Vagina (tissue), 2 donors: ENCODE measurements at regions not wholly inside any gene's neighbourhood (a gene's known extent, or its start where the extent isn't known, plus 50 kb on each side); places are given as distances from the start of the nearest gene placed in this dataset.

Source experiments
- DNase-seq, 2 donors: peaks; one replicate each; pipeline ENCODE4 v3.0.0-alpha.2; 2017; ENCODE audit errors: extremely low spot score in 2 of 2
- H3K27ac ChIP-seq: fragments of 200-600 bp; sonication (generic); one replicate; pipeline ENCODE4 v1.5.1; 2019
- H3K27me3 ChIP-seq: fragments of 200-600 bp; sonication (generic); one replicate; pipeline ENCODE4 v1.5.1; 2019
- H3K36me3 ChIP-seq, 2 donors: fragments of 200-600 bp; sonication (generic); one replicate each; pipeline ENCODE4 v1.5.1; 2017 to 2019
- H3K4me1 ChIP-seq: fragments of 200-600 bp; sonication (generic); one replicate; pipeline ENCODE4 v1.5.1; 2019
- H3K4me3 ChIP-seq, 2 donors: fragments of 200-600 bp; sonication (generic); 1 replicate in 1 of 2; 2 replicates in 1 of 2; pipeline ENCODE4 v1.5.1; 2016 to 2019
- H3K9me3 ChIP-seq: fragments of 200-600 bp; sonication (generic); one replicate; pipeline ENCODE4 v1.5.1; 2019
- CTCF ChIP-seq, 3 experiments: fragments of 450-650 bp in 2 of 3; fragments of 200-600 bp in 1 of 3; sonication (generic) in 1 of 3; IDR thresholded peaks; one replicate each; pipeline ENCODE4 v1.5.1; 2017 to 2019; ENCODE audit warnings: antibody characterized with exemption in 3 of 3, mild to moderate bottlenecking in 2 of 3, moderate library complexity in 2 of 3
- POLR2A ChIP-seq, 2 donors: fragments of 450-650 bp; IDR thresholded peaks; one replicate each; pipeline ENCODE4 v1.6.1; 2017; ENCODE audit warnings: antibody characterized with exemption in 2 of 2, mild to moderate bottlenecking in 2 of 2, moderate library complexity in 2 of 2
- POLR2AphosphoS5 ChIP-seq, 2 donors: sonication (generic); formaldehyde crosslinking; IDR thresholded peaks; one replicate each; pipeline ENCODE4 v1.9.0; 2017; ENCODE audit warnings: antibody characterized with exemption in 2 of 2, mild to moderate bottlenecking in 2 of 2, low read depth in 1 of 2; ENCODE audit not compliant: insufficient read depth in 1 of 2
- intact Hi-C: fragments of 100-400 bp; cut with DNase I; formaldehyde crosslinking; loops from one replicate; pipeline ENCODE4 v1.15.1; 2023

GRCh38 chr5:54795777-54796176 lies 189.6 kb downstream of the ESM1 start:
- no peak for TF ChIP-seq POLR2AphosphoS5 (IDR thresholded peaks at IDR 0.05; ENCODE audit: insufficient read depth in 1 of 2, low read depth in 1 of 2)
- TF ChIP-seq POLR2A (IDR thresholded peaks at IDR 0.05): no peak
- TF ChIP-seq CTCF (IDR thresholded peaks at IDR 0.05): no peak
- Histone ChIP-seq H3K9me3 (no peaks in the 10 kb centered on the region), H3K27me3 (no peaks in the 10 kb centered on the region), H3K27ac (no peak overlapping the region), H3K4me3 (no peak overlapping the region), H3K36me3 (no peaks in the 10 kb centered on the region), H3K4me1 (peaks cover 4% of the 10 kb centered on the region)
- intact Hi-C loops: no loop called here
- DNase-seq: no peak

DNA sequence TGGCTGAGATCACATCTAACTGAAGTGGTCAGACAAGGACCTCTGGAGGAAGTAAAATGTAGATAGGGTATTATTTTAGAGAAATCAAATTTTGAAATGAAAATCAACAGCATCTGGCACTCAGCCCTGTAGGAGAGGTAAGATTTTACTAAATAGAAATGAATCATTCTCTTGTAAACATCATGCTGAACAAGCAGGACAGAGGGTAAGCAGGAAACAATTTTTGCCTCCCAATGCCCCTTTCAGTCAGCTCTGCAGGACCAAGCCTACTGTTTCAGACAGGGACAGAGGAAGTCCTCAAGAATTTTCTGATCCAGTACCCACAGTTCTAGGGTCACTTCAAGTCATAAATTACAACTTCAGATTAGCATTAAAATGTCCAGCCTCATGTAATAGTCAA lies 190.1 kb downstream of the ESM1 start:
- Histone ChIP-seq H3K4me3 (no peak overlapping the region), H3K4me1 (peaks cover 4% of the 10 kb centered on the region), H3K9me3 (no peaks in the 10 kb centered on the region), H3K27me3 (no peaks in the 10 kb centered on the region), H3K27ac (no peak overlapping the region), H3K36me3 (no peaks in the 10 kb centered on the region)
- intact Hi-C loops: no loop called here
- TF ChIP-seq POLR2AphosphoS5 (IDR thresholded peaks at IDR 0.05; ENCODE audit: insufficient read depth in 1 of 2, low read depth in 1 of 2): no peak
- TF ChIP-seq CTCF (IDR thresholded peaks at IDR 0.05): no peak
- no peak for TF ChIP-seq POLR2A (IDR thresholded peaks at IDR 0.05)
- no peak for DNase-seq

- Histone ChIP-seq H3K27ac (no peak overlapping the region), H3K9me3 (no peaks in the 10 kb centered on the region), H3K4me3 (no peak overlapping the region), H3K36me3 (no peaks in the 10 kb centered on the region), H3K27me3 (no peaks in the 10 kb centered on the region), H3K4me1 (peaks cover 4% of the 10 kb centered on the region)
- TF ChIP-seq POLR2A (IDR thresholded peaks at IDR 0.05) (no peak), POLR2AphosphoS5 (IDR thresholded peaks at IDR 0.05; ENCODE audit: insufficient read depth in 1 of 2, low read depth in 1 of 2) (no peak), CTCF (IDR thresholded peaks at IDR 0.05) (no peak)
- intact Hi-C loops: no loop called here
- DNase-seq: no peak
These were observed 191.0 kb downstream of the ESM1 start for GRCh38 chr5:54794135-54794975.

DNA sequence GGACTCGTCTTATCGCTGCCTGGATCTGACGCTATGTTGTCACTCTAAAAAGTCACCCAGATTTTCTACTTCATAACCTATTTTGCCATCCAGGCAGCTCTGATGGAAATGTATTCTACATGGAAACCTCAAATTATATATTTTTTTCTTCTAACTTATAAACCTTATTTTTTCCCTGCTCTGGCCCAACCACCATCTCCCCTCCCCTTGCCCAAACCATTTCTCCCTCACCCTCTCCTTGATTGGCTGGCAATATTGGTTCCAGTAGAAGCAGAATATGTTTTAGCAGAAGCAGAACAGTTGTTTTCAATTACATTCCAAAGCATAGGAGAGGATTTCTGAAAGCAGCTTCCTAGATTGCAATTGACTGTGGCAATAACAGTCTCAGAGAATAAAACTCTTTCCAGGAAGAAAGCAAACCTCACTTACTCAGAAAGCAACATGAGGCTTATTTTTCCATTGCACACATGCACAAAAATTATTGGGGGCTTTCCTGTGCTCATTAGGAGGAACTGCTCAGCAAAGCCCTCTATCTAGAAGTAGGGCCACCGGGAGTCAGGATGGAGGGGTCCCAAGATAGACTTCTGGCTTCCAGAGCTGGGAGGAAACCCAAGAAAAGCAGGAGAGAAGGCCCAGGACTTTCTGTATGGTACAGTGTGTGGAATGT lies 191.8 kb downstream of the ESM1 start:
- TF ChIP-seq POLR2AphosphoS5 (IDR thresholded peaks at IDR 0.05; ENCODE audit: insufficient read depth in 1 of 2, low read depth in 1 of 2) (no peak), POLR2A (IDR thresholded peaks at IDR 0.05) (no peak), CTCF (IDR thresholded peaks at IDR 0.05) (no peak)
- H3K4me3 ChIP-seq: no peak overlapping the region
- intact Hi-C loops: no loop called here
- no peak for DNase-seq
- no peak overlapping the region for H3K27ac ChIP-seq
- H3K36me3 ChIP-seq: no peaks in the 10 kb centered on the region
- peaks cover 4% of the 10 kb centered on the region for H3K4me1 ChIP-seq
- H3K27me3 ChIP-seq: no peaks in the 10 kb centered on the region
- H3K9me3 ChIP-seq: no peaks in the 10 kb centered on the region
